ENCODE measurements at regions not wholly inside any gene's neighbourhood (a gene's known extent, or its start where the extent isn't known, plus 50 kb on each side); places are given as distances from the start of the nearest gene placed in this dataset.

- Histone ChIP-seq H3K27ac (ENCODE audit: low read depth, low read length) (no peak overlapping the region), H3K4me1 (ENCODE audit: control insufficient read depth, low read length) (peaks cover 5% of the 10 kb centered on the region), H3K4me3 (ENCODE audit: low read length) (no peak overlapping the region), H3K79me2 (ENCODE audit: control insufficient read depth, low read length) (no peaks in the 10 kb centered on the region), H4K20me1 (ENCODE audit: control insufficient read depth, insufficient read depth, low read depth, low read length) (no peaks in the 10 kb centered on the region), H3K4me2 (ENCODE audit: low read length) (no peak overlapping the region), H3K9me2 (replicated peaks; ENCODE audit: control insufficient read depth, low read length) (no peaks in the 10 kb centered on the region), H3K36me3 (ENCODE audit: control insufficient read depth, low read length) (no peaks in the 10 kb centered on the region), H3K9me3 (ENCODE audit: control insufficient read depth, insufficient read depth, low read length) (no peaks in the 10 kb centered on the region), H3F3A (ENCODE audit: control insufficient read depth, insufficient read depth) (no peaks in the 10 kb centered on the region), H3K27me3 (ENCODE audit: control insufficient read depth, low read length) (peaks cover 1% of the 10 kb centered on the region; the same call in 1 of the 2 replicates)
- no peak for TF ChIP-seq CTCF (IDR thresholded peaks at IDR 0.05; ENCODE audit: low read depth, low read length, poor library complexity, severe bottlenecking)
- TF ChIP-seq EZH2phosphoT487 (IDR thresholded peaks at IDR 0.05; ENCODE audit: borderline replicate concordance, low read length) = no peak
Observed at GRCh38 chr3:182713111-182713510, 80.2 kb upstream of the ATP11B start.

DNA sequence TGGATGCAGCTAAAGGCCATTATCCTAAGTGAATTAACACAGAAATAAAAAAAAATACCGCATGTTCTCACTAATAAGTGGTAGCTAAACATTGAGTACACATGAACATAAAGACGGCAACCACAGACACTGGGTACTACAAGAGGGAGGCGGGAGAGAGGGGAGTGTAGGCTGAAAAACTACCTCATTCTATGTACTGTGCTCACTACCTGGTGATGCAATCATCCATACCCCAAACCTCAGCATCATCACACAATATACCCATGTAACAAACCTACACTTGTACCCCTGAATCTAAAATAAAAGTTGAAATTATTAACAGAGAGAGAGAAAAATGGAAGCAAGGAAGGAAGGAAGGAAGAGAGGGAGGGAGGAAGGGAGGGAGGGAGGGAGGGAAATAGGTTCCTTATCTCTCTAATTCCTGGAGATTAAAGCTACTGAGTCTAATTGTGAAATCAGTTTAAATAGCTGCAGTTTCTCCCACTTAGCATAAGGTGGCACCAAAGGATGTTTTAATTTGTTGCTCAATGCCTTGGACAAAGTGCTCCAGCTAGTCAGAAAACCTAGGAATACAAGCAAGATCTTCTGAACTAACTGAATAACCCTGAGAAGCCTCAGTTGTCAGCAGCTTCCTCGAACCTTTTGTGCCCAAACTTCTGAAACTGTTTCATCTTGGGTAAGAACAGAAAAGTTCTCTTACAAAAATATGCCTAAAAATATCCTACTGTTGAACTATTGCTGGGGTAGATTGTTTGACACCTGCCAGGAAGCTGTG lies 79.4 kb upstream of the ATP11B start:
- no peak overlapping the region for H3K4me3 ChIP-seq (ENCODE audit: low read length)
- no peak overlapping the region for H3K27ac ChIP-seq (ENCODE audit: low read depth, low read length)
- no peaks in the 10 kb centered on the region for H3F3A ChIP-seq (ENCODE audit: control insufficient read depth, insufficient read depth)
- no peaks in the 10 kb centered on the region for H4K20me1 ChIP-seq (ENCODE audit: control insufficient read depth, insufficient read depth, low read depth, low read length)
- H3K4me2 ChIP-seq (ENCODE audit: low read length) = 0 out of 2 replicates have a peak overlapping the region, but pooled peaks have one; percentile 25
- no peaks in the 10 kb centered on the region for H3K36me3 ChIP-seq (ENCODE audit: control insufficient read depth, low read length)
- TF ChIP-seq EZH2phosphoT487 (IDR thresholded peaks at IDR 0.05; ENCODE audit: borderline replicate concordance, low read length) = no peak
- TF ChIP-seq CTCF (IDR thresholded peaks at IDR 0.05; ENCODE audit: low read depth, low read length, poor library complexity, severe bottlenecking) = peak; percentile 55
- no peaks in the 10 kb centered on the region for H3K27me3 ChIP-seq (ENCODE audit: control insufficient read depth, low read length)
- no peaks in the 10 kb centered on the region for H3K9me2 ChIP-seq (replicated peaks; ENCODE audit: control insufficient read depth, low read length)
- no peaks in the 10 kb centered on the region for H3K79me2 ChIP-seq (ENCODE audit: control insufficient read depth, low read length)
- H3K4me1 ChIP-seq (ENCODE audit: control insufficient read depth, low read length) = peaks cover 5% of the 10 kb centered on the region
- H3K9me3 ChIP-seq (ENCODE audit: control insufficient read depth, insufficient read depth, low read length) = no peaks in the 10 kb centered on the region

GRCh38 chr3:182715006-182715405 lies 78.3 kb upstream of the ATP11B start:
- H3K9me3 ChIP-seq (ENCODE audit: control insufficient read depth, insufficient read depth, low read length) = no peaks in the 10 kb centered on the region
- H3K79me2 ChIP-seq (ENCODE audit: control insufficient read depth, low read length) = no peaks in the 10 kb centered on the region
- TF ChIP-seq EZH2phosphoT487 (IDR thresholded peaks at IDR 0.05; ENCODE audit: borderline replicate concordance, low read length) (no peak), CTCF (IDR thresholded peaks at IDR 0.05; ENCODE audit: low read depth, low read length, poor library complexity, severe bottlenecking) (no peak)
- no peak overlapping the region for H3K4me2 ChIP-seq (ENCODE audit: low read length)
- no peaks in the 10 kb centered on the region for H3K9me2 ChIP-seq (replicated peaks; ENCODE audit: control insufficient read depth, low read length)
- no peaks in the 10 kb centered on the region for H3K27me3 ChIP-seq (ENCODE audit: control insufficient read depth, low read length)
- no peaks in the 10 kb centered on the region for H4K20me1 ChIP-seq (ENCODE audit: control insufficient read depth, insufficient read depth, low read depth, low read length)
- no peaks in the 10 kb centered on the region for H3F3A ChIP-seq (ENCODE audit: control insufficient read depth, insufficient read depth)
- no peak overlapping the region for H3K27ac ChIP-seq (ENCODE audit: low read depth, low read length)
- H3K4me3 ChIP-seq (ENCODE audit: low read length) = no peak overlapping the region
- H3K36me3 ChIP-seq (ENCODE audit: control insufficient read depth, low read length) = no peaks in the 10 kb centered on the region
- peaks cover 5% of the 10 kb centered on the region for H3K4me1 ChIP-seq (ENCODE audit: control insufficient read depth, low read length)
